ENCODE measurements at regions not wholly inside any gene's neighbourhood (a gene's known extent, or its start where the extent isn't known, plus 50 kb on each side); places are given as distances from the start of the nearest gene placed in this dataset.

GRCh38 chr2:62370321-62371250, 135.4 kb downstream of the TMEM17 start:
- DNase-seq (ENCODE audit: low read depth in 3 of 3) = no peak

GRCh38 chr2:62369541-62370202, 136.3 kb downstream of the TMEM17 start:
- DNase-seq (ENCODE audit: low read depth in 3 of 3) = no peak

- no peak for DNase-seq (ENCODE audit: low read depth in 3 of 3)
Measured at GRCh38 chr2:62364791-62365528, 141.0 kb downstream of the TMEM17 start.

- DNase-seq (ENCODE audit: low read depth in 3 of 3) = no peak
Measured at GRCh38 chr2:62363166-62363565, 142.8 kb downstream of the TMEM17 start.

- no peak for DNase-seq (ENCODE audit: low read depth in 3 of 3)
Measured at GRCh38 chr2:62362561-62362960, 143.4 kb downstream of the TMEM17 start.

- no peak for DNase-seq (ENCODE audit: low read depth in 3 of 3)
Measured at GRCh38 chr2:62361964-62362363, 144.0 kb downstream of the TMEM17 start.

GRCh38 chr2:62354771-62355561, 151.0 kb downstream of the TMEM17 start:
- no peak for DNase-seq (ENCODE audit: low read depth in 3 of 3)

GRCh38 chr2:62352031-62352430, 154.0 kb downstream of the TMEM17 start:
- DNase-seq (ENCODE audit: low read depth in 3 of 3) = no peak

GRCh38 chr2:62349788-62350187, 153.9 kb downstream of the B3GNT2 start:
- DNase-seq (ENCODE audit: low read depth in 3 of 3) = no peak

- DNase-seq (ENCODE audit: low read depth in 3 of 3) = no peak
Measured at GRCh38 chr2:62348700-62349099, 152.8 kb downstream of the B3GNT2 start.

GRCh38 chr2:62347563-62348270, 151.8 kb downstream of the B3GNT2 start:
- no peak for DNase-seq (ENCODE audit: low read depth in 3 of 3)

GRCh38 chr2:62344472-62344871, 148.6 kb downstream of the B3GNT2 start:
- no peak for DNase-seq (ENCODE audit: low read depth in 3 of 3)

- no peak for DNase-seq (ENCODE audit: low read depth in 3 of 3)
Measured at GRCh38 chr2:62343636-62344337, 147.9 kb downstream of the B3GNT2 start.

- DNase-seq (ENCODE audit: low read depth in 3 of 3) = no peak
Measured at GRCh38 chr2:62343206-62343605, 147.3 kb downstream of the B3GNT2 start.

- DNase-seq (ENCODE audit: low read depth in 3 of 3) = no peak
Measured at GRCh38 chr2:62340994-62341484, 145.1 kb downstream of the B3GNT2 start.

GRCh38 chr2:62339837-62340236, 143.9 kb downstream of the B3GNT2 start:
- DNase-seq (ENCODE audit: low read depth in 3 of 3) = no peak

- DNase-seq (ENCODE audit: low read depth in 3 of 3) = no peak
Measured at GRCh38 chr2:62339413-62339812, 143.5 kb downstream of the B3GNT2 start.

GRCh38 chr2:62338111-62338510, 142.2 kb downstream of the B3GNT2 start:
- DNase-seq (ENCODE audit: low read depth in 3 of 3) = no peak

- DNase-seq (ENCODE audit: low read depth in 3 of 3) = no peak
Measured at GRCh38 chr2:62337403-62337802, 141.5 kb downstream of the B3GNT2 start.

- no peak for DNase-seq (ENCODE audit: low read depth in 3 of 3)
Measured at GRCh38 chr2:62335612-62336011, 139.7 kb downstream of the B3GNT2 start.

All from stimulated activated CD4-positive, alpha-beta T cell treated with anti-CD3 and anti-CD28 coated beads, TNF-alpha, amount 100 ng/mL, for 4 hours (primary cell).